HepG2 (cell line): ENCODE measurements at regions not wholly inside any gene's neighbourhood (a gene's known extent, or its start where the extent isn't known, plus 50 kb on each side); places are given as distances from the start of the nearest gene placed in this dataset.

Source experiments
- ATAC-seq: fragments of 200-7000 bp; cut with Tn5 transposase; 3 replicates; pipeline ENCODE4 v1.9.1; 2020; ENCODE audit warnings: mild to moderate bottlenecking, moderate library complexity
- BruUV-seq: library from RNA; stranded (reverse); fragments of 400-500 nt; replicated peaks from 2 replicates; lab custom pipeline; 2021; lab: Mats Ljungman, UMichigan
- CTCF ChIA-PET: fragments of 300-600 bp; formaldehyde crosslinking; extraction: SDS; loops from one replicate; lab custom pipeline; 2021; ENCODE audit warnings: low total read pairs, inconsistent platforms, low intra/inter-chr PET ratio; lab: Yijun Ruan, JAX
- POLR2A ChIA-PET: fragments of 350-600 bp; sonication (Branson Sonifier 250); formaldehyde crosslinking; loops from one replicate; lab custom pipeline; 2020; ENCODE audit warnings: antibody characterized with exemption, inconsistent platforms; lab: Yijun Ruan, JAX
- DNase-seq: peaks from one replicate; pipeline ENCODE4 v3.0.0-alpha.2; 2015; ENCODE audit warnings: low spot score
- FAIRE-seq: peaks from 3 replicates; lab custom pipeline; 2011; peaks lifted over from hg19 to GRCh38; lab: Jason Lieb, UNC
- H2AFZ ChIP-seq: one replicate; pipeline ENCODE4 v1.6.1; 2011; ENCODE audit warnings: low read length, inconsistent platforms
- H3K27ac ChIP-seq: fragments of 300-600 bp; 3 replicates; pipeline ENCODE4 v1.8.0; 2011; ENCODE audit warnings: mixed run types, mild to moderate bottlenecking, mixed read lengths, low read length, inconsistent platforms; ENCODE audit not compliant: insufficient read depth; ENCODE audit errors: extremely low read length
- H3K27me3 ChIP-seq, 2 experiments: fragments of 200-600 bp in 1 of 2; 2 replicates in 1 of 2; 3 replicates in 1 of 2; pipeline versions ENCODE4 v1.6.0 to v1.8.0; 2011; ENCODE audit warnings: low read length in 2 of 2, mild to moderate bottlenecking in 2 of 2, moderate library complexity in 2 of 2, inconsistent platforms in 1 of 2; ENCODE audit not compliant: insufficient read depth in 2 of 2, control insufficient read depth in 1 of 2
- H3K36me3 ChIP-seq, 2 experiments: fragments of 200-600 bp in 1 of 2; replicated peaks in 1 of 2; 2 replicates in 1 of 2; 3 replicates in 1 of 2; pipeline versions ENCODE4 v1.5.1 to v1.8.0; 2011; ENCODE audit warnings: low read length in 2 of 2, inconsistent platforms in 1 of 2; ENCODE audit not compliant: insufficient read depth in 2 of 2, control insufficient read depth in 1 of 2
- H3K4me1 ChIP-seq: 2 replicates; pipeline ENCODE4 v1.5.1; 2012; ENCODE audit warnings: low read length, inconsistent platforms; ENCODE audit not compliant: insufficient read depth
- H3K4me2 ChIP-seq: 2 replicates; pipeline ENCODE4 v1.6.0; 2011; ENCODE audit warnings: low read depth, low read length, inconsistent platforms
- H3K4me3 ChIP-seq, 3 experiments: fragments of 200-600 bp in 1 of 3; sonication (generic), shearing (Covaris generic) in 1 of 3; replicated peaks in 1 of 3; 2 replicates each; pipeline ENCODE4 v1.5.1; 2011 to 2016; ENCODE audit warnings: low read length in 3 of 3, inconsistent platforms in 2 of 3, low read depth in 2 of 3, mild to moderate bottlenecking in 2 of 3, control low read depth in 1 of 3, mixed read lengths in 1 of 3; ENCODE audit not compliant: insufficient read depth in 1 of 3
- H3K79me2 ChIP-seq: one replicate; pipeline ENCODE4 v1.6.1; 2011; ENCODE audit warnings: low read length, inconsistent platforms; ENCODE audit not compliant: insufficient read depth
- H3K9ac ChIP-seq: 2 replicates; pipeline ENCODE4 v1.6.0; 2011; ENCODE audit warnings: mild to moderate bottlenecking, low read depth, low read length, inconsistent platforms; ENCODE audit not compliant: insufficient read depth
- H3K9me3 ChIP-seq: 2 replicates; pipeline ENCODE4 v1.5.1; 2012; ENCODE audit warnings: mild to moderate bottlenecking, low read length
- H4K20me1 ChIP-seq: 2 replicates; pipeline ENCODE4 v1.6.0; 2011; ENCODE audit warnings: inconsistent platforms, mild to moderate bottlenecking, low read length, moderate library complexity; ENCODE audit not compliant: insufficient read depth
- ADNP ChIP-seq: sonication (generic); formaldehyde crosslinking; IDR thresholded peaks from 2 replicates; pipeline ENCODE4 v1.4.0; 2020; ENCODE audit warnings: missing genetic modification reagents
- BORCS8-MEF2B ChIP-seq: sonication (generic); formaldehyde crosslinking; IDR thresholded peaks from 2 replicates; pipeline ENCODE4 v1.8.0; 2022; ENCODE audit warnings: mild to moderate bottlenecking, missing genetic modification reagents
- GATAD2A ChIP-seq: IDR thresholded peaks from 2 replicates; pipeline ENCODE4 v1.6.1; 2016
- NBN ChIP-seq: fragments of 450-650 bp; conservative IDR thresholded peaks from 2 replicates; pipeline ENCODE4 v1.6.1; 2017
- NR2F2 ChIP-seq: IDR thresholded peaks from 2 replicates; pipeline ENCODE4 v1.6.1; 2012; ENCODE audit warnings: low read depth, inconsistent platforms, borderline replicate concordance
- PREB ChIP-seq: sonication (generic); formaldehyde crosslinking; IDR thresholded peaks from 2 replicates; pipeline ENCODE4 v1.4.0; 2020; ENCODE audit warnings: missing genetic modification reagents
- REST ChIP-seq, 2 experiments: IDR thresholded peaks; 2 replicates each; pipeline ENCODE4 v1.6.1; 2011 to 2012; ENCODE audit warnings: low read length in 2 of 2, borderline replicate concordance in 1 of 2, low read depth in 1 of 2, mild to moderate bottlenecking in 1 of 2, moderate library complexity in 1 of 2
- RNF2 ChIP-seq: fragments of 450-650 bp; conservative IDR thresholded peaks from 2 replicates; pipeline ENCODE4 v1.6.1; 2016; ENCODE audit warnings: low read depth
- SNAI1 ChIP-seq: sonication (generic); formaldehyde crosslinking; IDR thresholded peaks from 2 replicates; pipeline ENCODE4 v1.5.0; 2020; ENCODE audit warnings: mild to moderate bottlenecking, missing genetic modification reagents, borderline replicate concordance
- ZGPAT ChIP-seq: IDR thresholded peaks from 2 replicates; pipeline ENCODE4 v1.6.1; 2016; ENCODE audit warnings: mild to moderate bottlenecking
- ZNF749 ChIP-seq: sonication (generic); formaldehyde crosslinking; IDR thresholded peaks from 2 replicates; pipeline ENCODE4 v1.8.0; 2022; ENCODE audit warnings: mild to moderate bottlenecking, missing genetic modification reagents, moderate library complexity, borderline replicate concordance
- ZNF777 ChIP-seq: sonication (generic); formaldehyde crosslinking; IDR thresholded peaks from 2 replicates; pipeline ENCODE4 v1.4.0; 2020; ENCODE audit warnings: missing genetic modification reagents
- ZUFSP ChIP-seq: sonication (generic); formaldehyde crosslinking; IDR thresholded peaks from 2 replicates; pipeline ENCODE4 v1.9.0; 2021; ENCODE audit warnings: missing genetic modification reagents, mild to moderate bottlenecking, borderline replicate concordance
- WGBS: methylation state at CpG from one replicate; pipeline ENCODE4 v1.1.6; 2017; ENCODE audit warnings: low lambda C conversion rate; 5-methylcytosine and 5-hydroxymethylcytosine counted together
- in situ Hi-C: cut with HindIII; loops from 2 replicates; pipeline ENCODE4 v1.10.0; 2017; ENCODE audit warnings: low pct_unique_long_range_greater_than_20kb; ENCODE audit not compliant: extremely low pct_ligation_motif_present
- intact Hi-C: fragments of 100-400 bp; cut with micrococcal nuclease; formaldehyde crosslinking; loops from one replicate; pipeline ENCODE4 v1.10.0; 2022; ENCODE audit not compliant: unreplicated experiment

GRCh38 chr18:67400502-67401117, 115.9 kb downstream of the DSEL start (continued):
- TF ChIP-seq ZNF749 (CRISPR knock-in tag), result no peak

GRCh38 chr18:67386032-67386431, 130.5 kb downstream of the DSEL start:
- peak; percentile 79 for ATAC-seq
- H3K4me2 ChIP-seq, result peak overlapping the region; percentile 47
- no peak for TF ChIP-seq BORCS8-MEF2B (CRISPR knock-in tag)
- no peak for TF ChIP-seq NBN
- no peak for TF ChIP-seq SNAI1 (CRISPR knock-in tag)
- peak in 1 of 2 experiments; percentile 23; a peak in 1 of 4 replicates for TF ChIP-seq REST (IDR thresholded peaks at IDR 0.05; ENCODE audit: borderline replicate concordance in 1 of 2, low read depth in 1 of 2, low read length in 2 of 2)
- TF ChIP-seq ADNP, result no peak
- no peak for TF ChIP-seq RNF2
- TF ChIP-seq NR2F2, result no peak
- TF ChIP-seq ZGPAT (CRISPR knock-in tag), result peak; percentile 71; the same call in 1 of the 2 replicates
- no peak for TF ChIP-seq ZNF777 (CRISPR knock-in tag)
- no peak for TF ChIP-seq ZUFSP (CRISPR knock-in tag)
- no peak for TF ChIP-seq PREB (CRISPR knock-in tag)
- peak; percentile 94 for TF ChIP-seq GATAD2A

More at GRCh38 chr18:67386032-67386431, 130.5 kb downstream of the DSEL start:
- H3K4me3 ChIP-seq, result peak overlapping the region in 1 of 3 experiments; percentile 12; a peak in 1 of 6 replicates
- no TSS peak for BruUV-seq
- no peaks in the 10 kb centered on the region for H4K20me1 ChIP-seq
- no peaks in the 10 kb centered on the region for H3K27me3 ChIP-seq
- no peak overlapping the region for H2AFZ ChIP-seq
- ChIA-PET POLR2A (interaction anchor here (1.4 kb wide), 1 partner anchor 130 kb away, joined by 5 read pairs; the partner anchor contains the start of gene DSEL), CTCF (no interaction called here)
- FAIRE-seq (no peak), DNase-seq (peak; percentile 77)
- no peaks in the 10 kb centered on the region for H3K79me2 ChIP-seq
- H3K9me3 ChIP-seq, result no peaks in the 10 kb centered on the region
- H3K36me3 ChIP-seq, result no peaks in the 10 kb centered on the region
- H3K9ac ChIP-seq, result no peak overlapping the region
- 2% methylated on average over 3 of the region's 3 CpGs for WGBS
- intact Hi-C loops, result loop anchor here (10.0 kb wide), 1 partner anchor 129 kb away; the partner anchor contains the start of gene DSEL
- peak overlapping the region; percentile 51 for H3K27ac ChIP-seq
- in situ Hi-C loops, result no loop called here
- H3K4me1 ChIP-seq, result peaks cover 31% of the 10 kb centered on the region
